Stimulated activated CD4-positive, alpha-beta T cell treated with anti-CD3 and anti-CD28 coated beads, Interleukin-2, amount 100 ng/mL, for 48 hours (primary cell): ENCODE measurements at regions not wholly inside any gene's neighbourhood (a gene's known extent, or its start where the extent isn't known, plus 50 kb on each side); places are given as distances from the start of the nearest gene placed in this dataset.

ENCODE experiments used
- DNase-seq, 2 donors: peaks; one replicate each; pipeline ENCODE4 v3.0.0-alpha.2; 2020

GRCh38 chr9:91161465-91162300, 200.0 kb downstream of the AUH start:
- no peak for DNase-seq

- no peak for DNase-seq
These were observed 199.4 kb downstream of the AUH start for GRCh38 chr9:91162311-91162710.

- no peak for DNase-seq
These were observed 198.8 kb downstream of the AUH start for GRCh38 chr9:91162784-91163443.

GRCh38 chr9:91163444-91163772, 198.3 kb downstream of the AUH start:
- no peak for DNase-seq

GRCh38 chr9:91163773-91164471, 197.8 kb downstream of the AUH start:
- DNase-seq = no peak
